D721Med (cell line): ENCODE measurements at regions not wholly inside any gene's neighbourhood (a gene's known extent, or its start where the extent isn't known, plus 50 kb on each side); places are given as distances from the start of the nearest gene placed in this dataset.
A peak's percentile ranks its signal among the peaks of the same experiment; 100 is the strongest.

Source experiments
- DNase-seq: peaks from one replicate; pipeline ENCODE4 v3.0.0; 2011; ENCODE audit warnings: low spot score; ENCODE audit not compliant: insufficient read length
- FAIRE-seq: peaks from 2 replicates; lab custom pipeline; 2011; peaks lifted over from hg19 to GRCh38; lab: Jason Lieb, UNC
- CTCF ChIP-seq: IDR thresholded peaks from 2 replicates; pipeline ENCODE4 v1.5.1; 2012; ENCODE audit warnings: mild to moderate bottlenecking, control low read depth; ENCODE audit not compliant: insufficient read depth; ENCODE audit errors: missing control alignments

GRCh38 chrX:45852884-45853283 lies 652.2 kb upstream of the DIPK2B start:
- no peak for TF ChIP-seq CTCF
- DNase-seq: no peak
- FAIRE-seq: no peak

GRCh38 chrX:45851434-45851991 lies 650.8 kb upstream of the DIPK2B start:
- TF ChIP-seq CTCF: no peak
- FAIRE-seq (no peak), DNase-seq (no peak)

GRCh38 chrX:45850775-45851433 lies 650.2 kb upstream of the DIPK2B start:
- DNase-seq: no peak
- TF ChIP-seq CTCF: no peak
- no peak for FAIRE-seq

GRCh38 chrX:45850197-45850774 lies 649.6 kb upstream of the DIPK2B start:
- TF ChIP-seq CTCF: no peak
- FAIRE-seq (no peak), DNase-seq (no peak)

- no peak for FAIRE-seq
- peak; percentile 32 for TF ChIP-seq CTCF
- DNase-seq: no peak
Measured at GRCh38 chrX:45849261-45849862, 648.7 kb upstream of the DIPK2B start.

GRCh38 chrX:45847961-45848360 lies 647.3 kb upstream of the DIPK2B start:
- no peak for FAIRE-seq

More at GRCh38 chrX:45847961-45848360, 647.3 kb upstream of the DIPK2B start:
- no peak for TF ChIP-seq CTCF
- DNase-seq: no peak
